Calu3 (cell line): ENCODE measurements at regions not wholly inside any gene's neighbourhood (a gene's known extent, or its start where the extent isn't known, plus 50 kb on each side); places are given as distances from the start of the nearest gene placed in this dataset.
A peak's percentile ranks its signal among the peaks of the same experiment; 100 is the strongest.

Experiments used
- BruUV-seq: library from RNA; stranded (reverse); fragments of 400-500 nt; replicated peaks from 2 replicates; lab custom pipeline; 2021; lab: Mats Ljungman, UMichigan
- CTCF ChIA-PET: fragments of 300-600 bp; sonication (Branson Sonifier 250); formaldehyde crosslinking; loops from one replicate; lab custom pipeline; 2022; ENCODE audit warnings: antibody characterized with exemption; lab: Charles Lee
- DNase-seq: peaks from one replicate; pipeline ENCODE4 v3.0.0; 2022
- H3K27ac Mint-ChIP-seq: one replicate; pipeline ENCODE4 v1.8.0; 2022; ENCODE audit warnings: mixed read lengths; ENCODE audit not compliant: unreplicated experiment
- H3K27me3 Mint-ChIP-seq: one replicate; pipeline ENCODE4 v1.8.0; 2022; ENCODE audit warnings: mixed read lengths; ENCODE audit not compliant: unreplicated experiment
- H3K36me3 Mint-ChIP-seq: one replicate; pipeline ENCODE4 v1.8.0; 2022; ENCODE audit warnings: mild to moderate bottlenecking, moderate library complexity, mixed read lengths; ENCODE audit not compliant: insufficient read depth, unreplicated experiment
- H3K4me1 Mint-ChIP-seq: one replicate; pipeline ENCODE4 v1.8.0; 2022; ENCODE audit warnings: mild to moderate bottlenecking, low read depth, mixed read lengths; ENCODE audit not compliant: unreplicated experiment
- H3K4me3 Mint-ChIP-seq: one replicate; pipeline ENCODE4 v1.8.0; 2022; ENCODE audit warnings: mild to moderate bottlenecking, low read depth, moderate library complexity, mixed read lengths; ENCODE audit not compliant: unreplicated experiment
- H3K9me3 Mint-ChIP-seq: one replicate; pipeline ENCODE4 v1.8.0; 2022; ENCODE audit warnings: low read depth, mixed read lengths; ENCODE audit not compliant: unreplicated experiment
- CTCF ChIP-seq: fragments of 200-600 bp; IDR thresholded peaks from one replicate; pipeline ENCODE4 v1.8.0; 2022; ENCODE audit warnings: antibody characterized with exemption; ENCODE audit not compliant: unreplicated experiment
- intact Hi-C: fragments of 100-400 bp; cut with micrococcal nuclease; formaldehyde crosslinking; loops from one replicate; pipeline ENCODE4 v1.10.0; 2022; ENCODE audit not compliant: unreplicated experiment

- no peaks in the 10 kb centered on the region for H3K9me3 Mint-ChIP-seq
- H3K36me3 Mint-ChIP-seq: no peaks in the 10 kb centered on the region
- no peak overlapping the region for H3K4me3 Mint-ChIP-seq
- H3K27me3 Mint-ChIP-seq: peaks cover 34% of the 10 kb centered on the region
- CTCF ChIA-PET: no interaction called here
- no peak for TF ChIP-seq CTCF
- DNase-seq: no peak
- BruUV-seq: no TSS peak
- no peaks in the 10 kb centered on the region for H3K4me1 Mint-ChIP-seq
- intact Hi-C loops: no loop called here
- H3K27ac Mint-ChIP-seq: no peak overlapping the region
These were observed 126.8 kb upstream of the MED13L start for GRCh38 chr12:116404247-116404646.

- Mint-ChIP-seq H3K36me3 (no peaks in the 10 kb centered on the region), H3K9me3 (no peaks in the 10 kb centered on the region), H3K27me3 (peaks cover 29% of the 10 kb centered on the region), H3K27ac (no peak overlapping the region), H3K4me3 (no peak overlapping the region), H3K4me1 (no peaks in the 10 kb centered on the region)
- CTCF ChIA-PET: interaction anchor here (0.6 kb wide), 1 partner anchor 96 kb away, joined by 3 read pairs; no protein-coding TSS in a partner anchor
- no TSS peak for BruUV-seq
- intact Hi-C loops: no loop called here
- no peak for TF ChIP-seq CTCF
- no peak for DNase-seq
These were observed 127.6 kb upstream of the MED13L start for GRCh38 chr12:116404913-116405611.

- CTCF ChIA-PET: interaction anchor here (0.7 kb wide), 1 partner anchor 190 kb away, joined by 4 read pairs; no protein-coding TSS in a partner anchor
- no peak for TF ChIP-seq CTCF
- DNase-seq: peak; percentile 14
- BruUV-seq: no TSS peak
- intact Hi-C loops: no loop called here
- no peaks in the 10 kb centered on the region for H3K36me3 Mint-ChIP-seq
- no peak overlapping the region for H3K4me3 Mint-ChIP-seq
- H3K4me1 Mint-ChIP-seq: no peaks in the 10 kb centered on the region
- peaks cover 17% of the 10 kb centered on the region for H3K27me3 Mint-ChIP-seq
- H3K9me3 Mint-ChIP-seq: no peaks in the 10 kb centered on the region
- no peak overlapping the region for H3K27ac Mint-ChIP-seq
These were observed 129.0 kb upstream of the MED13L start for GRCh38 chr12:116406529-116406928.

- H3K36me3 Mint-ChIP-seq: no peaks in the 10 kb centered on the region
- CTCF ChIA-PET: no interaction called here
- no peaks in the 10 kb centered on the region for H3K4me1 Mint-ChIP-seq
- intact Hi-C loops: no loop called here
- H3K27me3 Mint-ChIP-seq: no peaks in the 10 kb centered on the region
- H3K9me3 Mint-ChIP-seq: no peaks in the 10 kb centered on the region
- no TSS peak for BruUV-seq
- no peak for TF ChIP-seq CTCF
- H3K4me3 Mint-ChIP-seq: no peak overlapping the region
- no peak overlapping the region for H3K27ac Mint-ChIP-seq
- no peak for DNase-seq
These were observed 131.2 kb upstream of the MED13L start for GRCh38 chr12:116408489-116409250.
